ENCODE measurements at regions not wholly inside any gene's neighbourhood (a gene's known extent, or its start where the extent isn't known, plus 50 kb on each side); places are given as distances from the start of the nearest gene placed in this dataset.

DNA sequence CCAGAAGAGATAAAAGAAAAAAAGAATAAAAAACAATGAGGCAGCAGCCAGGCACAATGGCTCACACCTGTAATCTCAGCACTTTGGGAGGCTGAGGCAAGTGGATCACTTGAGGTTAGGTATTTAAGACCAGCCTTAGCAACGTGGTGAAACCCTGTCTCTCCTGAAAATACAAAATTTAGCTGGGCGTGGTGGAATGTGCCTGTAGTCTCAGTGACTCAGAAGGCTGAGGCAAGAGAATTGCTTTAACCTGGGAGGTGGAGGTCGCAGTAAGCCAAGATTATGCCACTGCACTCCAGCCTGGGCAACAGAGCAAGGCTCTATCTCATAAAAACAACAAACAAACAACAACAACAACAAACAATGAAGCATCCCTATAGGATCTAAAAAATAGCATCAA, 121.5 kb downstream of the HMHB1 start:
- TF ChIP-seq, protein P1, sequence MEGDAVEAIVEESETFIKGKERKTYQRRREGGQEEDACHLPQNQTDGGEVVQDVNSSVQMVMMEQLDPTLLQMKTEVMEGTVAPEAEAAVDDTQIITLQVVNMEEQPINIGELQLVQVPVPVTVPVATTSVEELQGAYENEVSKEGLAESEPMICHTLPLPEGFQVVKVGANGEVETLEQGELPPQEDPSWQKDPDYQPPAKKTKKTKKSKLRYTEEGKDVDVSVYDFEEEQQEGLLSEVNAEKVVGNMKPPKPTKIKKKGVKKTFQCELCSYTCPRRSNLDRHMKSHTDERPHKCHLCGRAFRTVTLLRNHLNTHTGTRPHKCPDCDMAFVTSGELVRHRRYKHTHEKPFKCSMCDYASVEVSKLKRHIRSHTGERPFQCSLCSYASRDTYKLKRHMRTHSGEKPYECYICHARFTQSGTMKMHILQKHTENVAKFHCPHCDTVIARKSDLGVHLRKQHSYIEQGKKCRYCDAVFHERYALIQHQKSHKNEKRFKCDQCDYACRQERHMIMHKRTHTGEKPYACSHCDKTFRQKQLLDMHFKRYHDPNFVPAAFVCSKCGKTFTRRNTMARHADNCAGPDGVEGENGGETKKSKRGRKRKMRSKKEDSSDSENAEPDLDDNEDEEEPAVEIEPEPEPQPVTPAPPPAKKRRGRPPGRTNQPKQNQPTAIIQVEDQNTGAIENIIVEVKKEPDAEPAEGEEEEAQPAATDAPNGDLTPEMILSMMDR (IDR thresholded peaks at IDR 0.05) = no peak
- no peak for TF ChIP-seq ZFX (IDR thresholded peaks at IDR 0.05; ENCODE audit: borderline replicate concordance)

Data from 22Rv1 (cell line).